ENCODE measurements at regions not wholly inside any gene's neighbourhood (a gene's known extent, or its start where the extent isn't known, plus 50 kb on each side); places are given as distances from the start of the nearest gene placed in this dataset.

DNA sequence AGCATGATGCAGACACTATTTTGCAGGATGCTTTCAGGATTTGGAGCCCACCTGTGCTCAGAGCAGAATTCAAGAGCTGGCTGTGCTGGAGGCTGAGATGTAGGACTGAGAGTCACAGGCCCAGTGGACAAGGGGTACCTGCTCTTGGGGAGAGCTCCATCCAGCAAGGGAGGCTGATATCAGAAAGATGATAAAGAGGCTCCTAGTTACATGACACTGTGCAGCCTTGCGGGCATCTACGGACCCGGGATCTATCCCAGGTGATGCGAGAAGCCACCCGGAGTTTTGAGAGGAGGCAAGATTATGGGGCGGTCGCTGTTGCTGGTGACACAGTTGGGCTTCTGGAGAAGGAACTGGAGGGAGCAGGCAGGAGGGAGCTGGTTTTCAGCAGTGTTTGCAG, 579.0 kb downstream of the TBC1D22A start:
- Histone ChIP-seq H4K20me1 (ENCODE audit: low read length) (no peaks in the 10 kb centered on the region), H3K79me2 (ENCODE audit: low read length) (no peaks in the 10 kb centered on the region), H3K9me2 (replicated peaks; ENCODE audit: low read length) (no peaks in the 10 kb centered on the region), H3K4me1 (ENCODE audit: insufficient read depth, low read length) (peaks cover 9% of the 10 kb centered on the region), H3K27me3 (ENCODE audit: low read length) (no peaks in the 10 kb centered on the region), H2AFZ (ENCODE audit: low read length) (no peak overlapping the region), H3K9me3 (ENCODE audit: low read length) (no peaks in the 10 kb centered on the region), H3K36me3 (ENCODE audit: low read depth, low read length) (no peaks in the 10 kb centered on the region), H3K4me3 (ENCODE audit: low read length) (no peak overlapping the region), H3F3A (ENCODE audit: low read length, unreplicated experiment) (no peaks in the 10 kb centered on the region), H3K9ac (ENCODE audit: low read length) (no peak overlapping the region), H3K27ac (ENCODE audit: low read length) (no peak overlapping the region), H3K4me2 (ENCODE audit: low read length) (no peak overlapping the region)
- no peak for ATAC-seq
- no peak for DNase-seq
- POLR2A ChIA-PET (ENCODE audit: unreplicated experiment), result no interaction called here
- TF ChIP-seq EZH2 (IDR thresholded peaks at IDR 0.05; ENCODE audit: low read length, unreplicated experiment) (no peak), EZH2phosphoT487 (IDR thresholded peaks at IDR 0.05; ENCODE audit: borderline replicate concordance, low read length) (no peak)
- TF ChIP-seq, protein P1, sequence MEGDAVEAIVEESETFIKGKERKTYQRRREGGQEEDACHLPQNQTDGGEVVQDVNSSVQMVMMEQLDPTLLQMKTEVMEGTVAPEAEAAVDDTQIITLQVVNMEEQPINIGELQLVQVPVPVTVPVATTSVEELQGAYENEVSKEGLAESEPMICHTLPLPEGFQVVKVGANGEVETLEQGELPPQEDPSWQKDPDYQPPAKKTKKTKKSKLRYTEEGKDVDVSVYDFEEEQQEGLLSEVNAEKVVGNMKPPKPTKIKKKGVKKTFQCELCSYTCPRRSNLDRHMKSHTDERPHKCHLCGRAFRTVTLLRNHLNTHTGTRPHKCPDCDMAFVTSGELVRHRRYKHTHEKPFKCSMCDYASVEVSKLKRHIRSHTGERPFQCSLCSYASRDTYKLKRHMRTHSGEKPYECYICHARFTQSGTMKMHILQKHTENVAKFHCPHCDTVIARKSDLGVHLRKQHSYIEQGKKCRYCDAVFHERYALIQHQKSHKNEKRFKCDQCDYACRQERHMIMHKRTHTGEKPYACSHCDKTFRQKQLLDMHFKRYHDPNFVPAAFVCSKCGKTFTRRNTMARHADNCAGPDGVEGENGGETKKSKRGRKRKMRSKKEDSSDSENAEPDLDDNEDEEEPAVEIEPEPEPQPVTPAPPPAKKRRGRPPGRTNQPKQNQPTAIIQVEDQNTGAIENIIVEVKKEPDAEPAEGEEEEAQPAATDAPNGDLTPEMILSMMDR (conservative IDR thresholded peaks at IDR 0.05; ENCODE audit: low read depth, low read length), result no peak
- intact Hi-C loops (cut with micrococcal nuclease), result no loop called here
- no TSS peak for BruUV-seq (replicated peaks)
- CTCF ChIA-PET, result no interaction called here

DNA sequence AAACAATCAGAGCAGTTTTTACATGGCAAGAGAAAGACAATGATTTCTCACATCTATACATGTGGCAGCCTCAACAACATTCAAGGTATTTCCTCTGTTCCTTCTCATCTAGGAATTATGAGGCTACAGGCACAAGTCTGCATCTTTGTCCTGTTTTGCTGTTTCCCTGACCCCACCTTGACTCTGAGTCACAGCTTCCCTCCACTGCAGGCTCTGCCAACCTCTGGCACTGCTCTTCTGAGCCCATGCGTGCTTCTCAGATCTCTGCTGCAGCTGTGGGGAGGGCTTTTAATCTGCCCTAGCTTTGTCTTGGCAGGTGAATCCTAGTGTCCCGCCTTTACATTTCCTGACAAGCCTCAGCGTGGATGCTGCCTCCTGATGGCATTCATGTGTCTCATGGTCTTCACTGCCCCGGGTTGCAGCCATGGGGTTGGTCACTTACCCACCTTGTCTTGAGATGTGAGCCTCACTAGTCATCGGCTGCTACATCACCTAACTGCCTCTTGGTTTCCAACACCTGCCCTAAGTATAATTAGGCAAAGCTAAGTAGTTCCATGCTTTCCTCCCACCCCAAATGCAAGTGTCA, 578.5 kb downstream of the TBC1D22A start:
- CTCF ChIA-PET, result no interaction called here
- no peak for TF ChIP-seq EZH2 (IDR thresholded peaks at IDR 0.05; ENCODE audit: low read length, unreplicated experiment)
- BruUV-seq (replicated peaks), result no TSS peak
- Histone ChIP-seq H3F3A (ENCODE audit: low read length, unreplicated experiment) (no peaks in the 10 kb centered on the region), H3K4me2 (ENCODE audit: low read length) (no peak overlapping the region), H3K9ac (ENCODE audit: low read length) (no peak overlapping the region), H3K9me3 (ENCODE audit: low read length) (no peaks in the 10 kb centered on the region), H2AFZ (ENCODE audit: low read length) (no peak overlapping the region), H4K20me1 (ENCODE audit: low read length) (no peaks in the 10 kb centered on the region), H3K9me2 (replicated peaks; ENCODE audit: low read length) (no peaks in the 10 kb centered on the region), H3K27me3 (ENCODE audit: low read length) (no peaks in the 10 kb centered on the region), H3K27ac (ENCODE audit: low read length) (no peak overlapping the region), H3K79me2 (ENCODE audit: low read length) (no peaks in the 10 kb centered on the region), H3K36me3 (ENCODE audit: low read depth, low read length) (no peaks in the 10 kb centered on the region), H3K4me1 (ENCODE audit: insufficient read depth, low read length) (peaks cover 12% of the 10 kb centered on the region), H3K4me3 (ENCODE audit: low read length) (no peak overlapping the region)
- POLR2A ChIA-PET (ENCODE audit: unreplicated experiment), result no interaction called here
- DNase-seq (peak; percentile 28), ATAC-seq (peak; percentile 52)
- intact Hi-C loops (cut with micrococcal nuclease), result no loop called here

GRCh38 chr22:47337161-47337621, 574.7 kb downstream of the TBC1D22A start:
- Histone ChIP-seq H3K4me3 (ENCODE audit: low read length) (peak overlapping the region; percentile 65), H3K27ac (ENCODE audit: low read length) (peak overlapping the region; percentile 92), H3K79me2 (ENCODE audit: low read length) (no peaks in the 10 kb centered on the region), H3K9me2 (replicated peaks; ENCODE audit: low read length) (no peaks in the 10 kb centered on the region), H3K4me2 (ENCODE audit: low read length) (peak overlapping the region; percentile 80), H3K36me3 (ENCODE audit: low read depth, low read length) (no peaks in the 10 kb centered on the region), H3K9me3 (ENCODE audit: low read length) (no peaks in the 10 kb centered on the region), H2AFZ (ENCODE audit: low read length) (peak overlapping the region; percentile 71), H4K20me1 (ENCODE audit: low read length) (no peaks in the 10 kb centered on the region), H3K9ac (ENCODE audit: low read length) (peak overlapping the region; percentile 60), H3F3A (ENCODE audit: low read length, unreplicated experiment) (no peaks in the 10 kb centered on the region), H3K4me1 (ENCODE audit: insufficient read depth, low read length) (peaks cover 12% of the 10 kb centered on the region), H3K27me3 (ENCODE audit: low read length) (no peaks in the 10 kb centered on the region)
- ChIA-PET POLR2A (ENCODE audit: unreplicated experiment) (no interaction called here), CTCF (no interaction called here)
- intact Hi-C loops (cut with micrococcal nuclease), result loop anchor here (1.0 kb wide), 1 partner anchor 8 kb away; no protein-coding TSS in a partner anchor
- peak; percentile 88 for DNase-seq
- TF ChIP-seq EZH2phosphoT487 (IDR thresholded peaks at IDR 0.05; ENCODE audit: borderline replicate concordance, low read length), result no peak
- peak; percentile 97 for ATAC-seq
- no TSS peak for BruUV-seq (replicated peaks)

GRCh38 chr22:47335958-47336357, 573.5 kb downstream of the TBC1D22A start:
- no peak overlapping the region for H3K27ac ChIP-seq (ENCODE audit: low read length)
- no peaks in the 10 kb centered on the region for H3K9me3 ChIP-seq (ENCODE audit: low read length)
- no TSS peak for BruUV-seq (replicated peaks)
- no peak for DNase-seq
- H3K4me2 ChIP-seq (ENCODE audit: low read length), result no peak overlapping the region
- no peaks in the 10 kb centered on the region for H3K36me3 ChIP-seq (ENCODE audit: low read depth, low read length)
- H3K9ac ChIP-seq (ENCODE audit: low read length), result no peak overlapping the region
- TF ChIP-seq EZH2 (IDR thresholded peaks at IDR 0.05; ENCODE audit: low read length, unreplicated experiment) (no peak), EZH2phosphoT487 (IDR thresholded peaks at IDR 0.05; ENCODE audit: borderline replicate concordance, low read length) (no peak)
- TF ChIP-seq, protein P1 (conservative IDR thresholded peaks at IDR 0.05; ENCODE audit: low read depth, low read length), result no peak
- intact Hi-C loops (cut with micrococcal nuclease), result no loop called here
- H4K20me1 ChIP-seq (ENCODE audit: low read length), result no peaks in the 10 kb centered on the region
- no peak overlapping the region for H3K4me3 ChIP-seq (ENCODE audit: low read length)
- H3K9me2 ChIP-seq (replicated peaks; ENCODE audit: low read length), result no peaks in the 10 kb centered on the region
- no peaks in the 10 kb centered on the region for H3K27me3 ChIP-seq (ENCODE audit: low read length)
- no peak for ATAC-seq
- peaks cover 12% of the 10 kb centered on the region for H3K4me1 ChIP-seq (ENCODE audit: insufficient read depth, low read length)
- no peaks in the 10 kb centered on the region for H3K79me2 ChIP-seq (ENCODE audit: low read length)
- H3F3A ChIP-seq (ENCODE audit: low read length, unreplicated experiment), result no peaks in the 10 kb centered on the region
- POLR2A ChIA-PET (ENCODE audit: unreplicated experiment), result no interaction called here
- H2AFZ ChIP-seq (ENCODE audit: low read length), result no peak overlapping the region
- CTCF ChIA-PET, result no interaction called here

Measured in PC-3 (cell line).